Adipocyte (in vitro differentiated cells): ENCODE measurements at regions not wholly inside any gene's neighbourhood (a gene's known extent, or its start where the extent isn't known, plus 50 kb on each side); places are given as distances from the start of the nearest gene placed in this dataset.

Experiments
- DNase-seq: peaks from one replicate; pipeline ENCODE4 v3.0.0-alpha.2; 2015; ENCODE audit warnings: low read depth
- H3K27me3 ChIP-seq: replicated peaks from 2 replicates; pipeline ENCODE4 v1.7.0; 2013; ENCODE audit warnings: mild to moderate bottlenecking, low read length, moderate library complexity; ENCODE audit not compliant: control insufficient read depth, insufficient read depth
- H3K36me3 ChIP-seq: 2 replicates; pipeline ENCODE4 v1.7.0; 2013; ENCODE audit warnings: low read length, mild to moderate bottlenecking, moderate library complexity; ENCODE audit not compliant: control insufficient read depth, insufficient read depth, severe bottlenecking
- H3K4me1 ChIP-seq: 2 replicates; pipeline ENCODE4 v1.7.0; 2013; ENCODE audit warnings: mild to moderate bottlenecking, low read length, moderate library complexity; ENCODE audit not compliant: control insufficient read depth, insufficient read depth
- H3K4me3 ChIP-seq: 2 replicates; pipeline ENCODE4 v1.7.0; 2013; ENCODE audit warnings: mild to moderate bottlenecking, low read length, moderate library complexity
- H3K9ac ChIP-seq: 2 replicates; pipeline ENCODE4 v1.7.0; 2013; ENCODE audit warnings: mild to moderate bottlenecking, low read length, moderate library complexity
- H3K9me3 ChIP-seq: 2 replicates; pipeline ENCODE4 v1.7.0; 2013; ENCODE audit warnings: mild to moderate bottlenecking, low read length, moderate library complexity; ENCODE audit not compliant: control insufficient read depth

- H3K9ac ChIP-seq: no peak overlapping the region
- H3K36me3 ChIP-seq: no peaks in the 10 kb centered on the region
- peaks cover 26% of the 10 kb centered on the region for H3K4me1 ChIP-seq
- H3K4me3 ChIP-seq: no peak overlapping the region
- H3K27me3 ChIP-seq: no peaks in the 10 kb centered on the region
- no peak for DNase-seq
- no peaks in the 10 kb centered on the region for H3K9me3 ChIP-seq
These were observed 65.4 kb upstream of the MAFB start for GRCh38 chr20:40754339-40754943.

- H3K4me3 ChIP-seq: no peak overlapping the region
- no peak for DNase-seq
- peaks cover 13% of the 10 kb centered on the region for H3K4me1 ChIP-seq
- peaks cover 8% of the 10 kb centered on the region for H3K27me3 ChIP-seq
- H3K9ac ChIP-seq: no peak overlapping the region
- H3K36me3 ChIP-seq: no peaks in the 10 kb centered on the region
- H3K9me3 ChIP-seq: no peaks in the 10 kb centered on the region
These were observed 68.1 kb upstream of the MAFB start for GRCh38 chr20:40757087-40757486.

- H3K9me3 ChIP-seq: no peaks in the 10 kb centered on the region
- peaks cover 11% of the 10 kb centered on the region for H3K27me3 ChIP-seq
- H3K9ac ChIP-seq: no peak overlapping the region
- H3K4me1 ChIP-seq: peaks cover 10% of the 10 kb centered on the region
- no peak overlapping the region for H3K4me3 ChIP-seq
- DNase-seq: no peak
- no peaks in the 10 kb centered on the region for H3K36me3 ChIP-seq
These were observed 69.8 kb upstream of the MAFB start for GRCh38 chr20:40758790-40759189.

GRCh38 chr20:40760399-40760798, 71.4 kb upstream of the MAFB start:
- H3K9ac ChIP-seq: no peak overlapping the region
- no peak for DNase-seq
- H3K36me3 ChIP-seq: no peaks in the 10 kb centered on the region
- peaks cover 17% of the 10 kb centered on the region for H3K27me3 ChIP-seq
- no peak overlapping the region for H3K4me3 ChIP-seq
- no peaks in the 10 kb centered on the region for H3K9me3 ChIP-seq
- H3K4me1 ChIP-seq: no peaks in the 10 kb centered on the region

- Histone ChIP-seq H3K4me1 (no peaks in the 10 kb centered on the region), H3K27me3 (peaks cover 17% of the 10 kb centered on the region), H3K9ac (no peak overlapping the region), H3K4me3 (no peak overlapping the region), H3K36me3 (no peaks in the 10 kb centered on the region), H3K9me3 (no peaks in the 10 kb centered on the region)
- DNase-seq: peak; percentile 52
These were observed 74.7 kb upstream of the MAFB start for GRCh38 chr20:40763646-40764295.

- no peaks in the 10 kb centered on the region for H3K36me3 ChIP-seq
- H3K4me3 ChIP-seq: no peak overlapping the region
- DNase-seq: no peak
- H3K4me1 ChIP-seq: no peaks in the 10 kb centered on the region
- H3K9me3 ChIP-seq: no peaks in the 10 kb centered on the region
- peaks cover 17% of the 10 kb centered on the region for H3K27me3 ChIP-seq
- no peak overlapping the region for H3K9ac ChIP-seq
These were observed 76.9 kb upstream of the MAFB start for GRCh38 chr20:40765814-40766480.

GRCh38 chr20:40766790-40767614, 78.0 kb upstream of the MAFB start:
- H3K9me3 ChIP-seq: no peaks in the 10 kb centered on the region
- H3K4me3 ChIP-seq: no peak overlapping the region

GRCh38 chr20:40767615-40767924, 78.5 kb upstream of the MAFB start:
- Histone ChIP-seq H3K9me3 (no peaks in the 10 kb centered on the region), H3K4me3 (no peak overlapping the region), H3K27me3 (peaks cover 23% of the 10 kb centered on the region), H3K4me1 (no peaks in the 10 kb centered on the region), H3K36me3 (no peaks in the 10 kb centered on the region), H3K9ac (no peak overlapping the region)
- no peak for DNase-seq

More at GRCh38 chr20:40766790-40767614, 78.0 kb upstream of the MAFB start:
- Histone ChIP-seq H3K9ac (no peak overlapping the region), H3K27me3 (peaks cover 23% of the 10 kb centered on the region), H3K36me3 (no peaks in the 10 kb centered on the region), H3K4me1 (no peaks in the 10 kb centered on the region)
- no peak for DNase-seq

GRCh38 chr20:40768105-40768504, 79.1 kb upstream of the MAFB start:
- H3K4me3 ChIP-seq: no peak overlapping the region
- DNase-seq: no peak
- H3K36me3 ChIP-seq: no peaks in the 10 kb centered on the region
- H3K27me3 ChIP-seq: peaks cover 20% of the 10 kb centered on the region
- H3K9ac ChIP-seq: no peak overlapping the region
- no peaks in the 10 kb centered on the region for H3K9me3 ChIP-seq
- H3K4me1 ChIP-seq: no peaks in the 10 kb centered on the region

GRCh38 chr20:40769677-40770285, 80.7 kb upstream of the MAFB start:
- H3K4me3 ChIP-seq: no peak overlapping the region
- H3K4me1 ChIP-seq: no peaks in the 10 kb centered on the region
- no peaks in the 10 kb centered on the region for H3K36me3 ChIP-seq
- H3K27me3 ChIP-seq: peaks cover 14% of the 10 kb centered on the region
- H3K9me3 ChIP-seq: no peaks in the 10 kb centered on the region
- DNase-seq: no peak
- H3K9ac ChIP-seq: no peak overlapping the region
